SU-DHL-6 (cell line): ENCODE measurements at regions not wholly inside any gene's neighbourhood (a gene's known extent, or its start where the extent isn't known, plus 50 kb on each side); places are given as distances from the start of the nearest gene placed in this dataset.

Source experiments
- CTCF ChIP-seq: fragments of 200-600 bp; sonication (generic); IDR thresholded peaks from one replicate; pipeline ENCODE4 v1.5.1; 2017; ENCODE audit warnings: antibody characterized with exemption, mild to moderate bottlenecking, low read length, moderate library complexity; ENCODE audit not compliant: insufficient read depth, poor library complexity, severe bottlenecking
- EZH2phosphoT487 ChIP-seq: fragments of 200-600 bp; sonication (generic), shearing (Covaris generic); conservative IDR thresholded peaks from 2 replicates; pipeline ENCODE4 v1.6.1; 2018; ENCODE audit warnings: mild to moderate bottlenecking, antibody characterized with exemption, low read length, moderate library complexity, mixed read lengths

- TF ChIP-seq CTCF (no peak), EZH2phosphoT487 (no peak)
Observed at GRCh38 chr15:62360332-62361097, 195.4 kb upstream of the C2CD4B start.
